ENCODE measurements at regions not wholly inside any gene's neighbourhood (a gene's known extent, or its start where the extent isn't known, plus 50 kb on each side); places are given as distances from the start of the nearest gene placed in this dataset.
"Not testable (repeated sequence)": the region's sequence is repeated elsewhere in the genome, so short reads cannot be mapped to it uniquely, and the experiment has no call there.

DNA sequence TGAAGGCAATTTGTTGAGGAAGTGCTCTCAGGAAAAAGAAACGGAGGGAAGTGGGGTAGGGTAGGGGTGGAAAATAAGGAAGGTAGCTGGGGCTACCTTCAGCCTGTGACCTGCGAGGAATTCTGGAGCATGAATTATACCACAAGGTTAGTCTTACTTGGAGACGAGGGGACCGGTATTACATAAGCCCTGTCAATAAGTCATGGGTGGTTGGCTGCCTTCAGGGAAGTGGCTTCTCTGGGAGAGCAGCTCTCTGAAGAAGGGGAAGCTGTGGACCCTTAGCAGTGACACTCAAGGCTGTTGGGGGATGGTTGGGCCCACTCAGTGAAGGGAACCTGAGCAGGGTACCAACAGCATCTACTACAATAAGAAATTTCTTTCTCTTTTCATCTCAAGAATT, 111.3 kb downstream of the TNFSF18 start:
- H3K27ac Mint-ChIP-seq, result no peak overlapping the region
- no peak for DNase-seq
- H3K4me1 Mint-ChIP-seq, result peaks cover 6% of the 10 kb centered on the region
- H3K9me3 Mint-ChIP-seq, result peaks cover 10% of the 10 kb centered on the region
- peaks cover 1% of the 10 kb centered on the region for H3K36me3 Mint-ChIP-seq
- H3K27me3 Mint-ChIP-seq, result no peaks in the 10 kb centered on the region
- no peak overlapping the region for H3K4me3 Mint-ChIP-seq

DNA sequence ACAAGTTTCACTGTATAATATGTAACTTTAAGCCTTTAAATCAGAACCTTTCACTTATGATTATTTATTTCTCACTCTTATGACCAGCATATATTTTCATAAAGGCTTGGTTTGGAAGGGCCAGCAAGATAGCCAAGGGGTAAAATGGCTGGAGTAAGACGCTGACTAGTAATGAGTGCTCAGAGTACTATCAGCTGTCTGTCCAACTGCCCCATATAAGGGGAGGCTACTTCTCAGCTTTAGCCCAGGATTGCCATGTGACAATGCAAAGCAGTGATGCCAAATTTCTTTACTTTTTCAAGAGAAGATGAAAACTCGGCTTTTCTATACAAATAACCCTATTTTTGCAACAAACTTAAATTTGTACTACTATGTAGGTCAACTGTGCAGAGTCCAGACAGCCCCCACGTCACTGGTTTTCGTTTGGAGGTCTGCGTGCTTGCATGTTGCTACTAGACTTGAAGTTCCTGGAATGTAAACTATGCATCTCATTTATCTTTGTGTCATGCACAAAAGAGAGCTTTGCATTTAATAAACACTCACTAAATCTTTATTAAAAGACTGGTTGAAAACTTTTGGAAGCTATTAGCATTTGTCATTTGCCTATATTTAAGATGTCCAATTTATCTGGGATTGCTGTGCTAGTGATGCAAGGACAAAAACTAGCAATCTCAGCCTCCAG, 110.4 kb downstream of the TNFSF18 start:
- no peaks in the 10 kb centered on the region for H3K36me3 Mint-ChIP-seq
- H3K27me3 Mint-ChIP-seq, result no peaks in the 10 kb centered on the region
- H3K27ac Mint-ChIP-seq, result no peak overlapping the region
- DNase-seq, result no peak
- H3K4me1 Mint-ChIP-seq, result no peaks in the 10 kb centered on the region
- H3K9me3 Mint-ChIP-seq, result peaks cover 10% of the 10 kb centered on the region
- H3K4me3 Mint-ChIP-seq, result no peak overlapping the region

DNA sequence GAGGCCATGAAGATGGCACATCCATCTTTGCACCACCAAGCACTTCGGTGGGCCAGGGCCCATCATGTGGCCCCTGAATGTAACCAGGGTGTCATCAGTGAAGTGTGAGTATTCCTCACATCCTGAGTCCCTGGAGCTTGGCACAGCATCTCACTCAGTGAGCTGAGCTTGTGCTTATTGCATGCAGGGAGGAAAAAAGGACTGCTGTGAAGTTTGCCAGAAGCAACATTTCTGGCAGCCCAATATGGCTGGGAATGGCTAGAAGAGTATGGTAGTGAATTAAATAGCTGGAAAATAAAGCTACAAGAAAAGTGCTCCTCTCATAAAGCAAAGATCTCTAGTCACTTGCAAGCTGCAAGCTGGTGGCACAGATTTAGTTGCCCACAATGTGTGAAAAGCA, 109.3 kb downstream of the TNFSF18 start:
- H3K27ac Mint-ChIP-seq, result no peak overlapping the region
- peaks cover 3% of the 10 kb centered on the region for H3K4me1 Mint-ChIP-seq
- no peaks in the 10 kb centered on the region for H3K36me3 Mint-ChIP-seq
- peaks cover 10% of the 10 kb centered on the region for H3K9me3 Mint-ChIP-seq
- no peak for DNase-seq
- no peak overlapping the region for H3K4me3 Mint-ChIP-seq
- peaks cover 3% of the 10 kb centered on the region for H3K27me3 Mint-ChIP-seq

DNA sequence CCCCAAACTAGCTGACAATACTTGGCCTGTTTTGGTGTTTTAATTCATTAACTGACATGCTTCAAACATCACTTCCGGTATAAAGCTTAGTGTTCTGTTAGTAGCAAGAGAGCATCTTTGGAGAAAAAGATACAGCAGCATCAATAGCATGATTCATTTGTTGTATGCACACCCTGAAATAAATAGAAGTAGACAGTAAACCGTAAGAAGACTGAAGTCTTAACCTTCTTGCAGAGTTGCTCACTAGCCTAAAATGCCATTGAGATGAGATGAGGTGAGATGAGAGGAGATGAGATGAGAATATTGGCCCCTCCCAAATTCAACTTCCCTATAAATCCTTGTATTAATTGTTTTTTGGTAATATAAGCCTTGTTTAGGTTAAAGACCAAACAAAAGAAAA, 108.8 kb downstream of the TNFSF18 start:
- peaks cover 10% of the 10 kb centered on the region for H3K9me3 Mint-ChIP-seq
- peaks cover 3% of the 10 kb centered on the region for H3K27me3 Mint-ChIP-seq
- peaks cover 7% of the 10 kb centered on the region for H3K4me1 Mint-ChIP-seq
- H3K27ac Mint-ChIP-seq, result no peak overlapping the region
- no peak for DNase-seq
- no peaks in the 10 kb centered on the region for H3K36me3 Mint-ChIP-seq
- no peak overlapping the region for H3K4me3 Mint-ChIP-seq

DNA sequence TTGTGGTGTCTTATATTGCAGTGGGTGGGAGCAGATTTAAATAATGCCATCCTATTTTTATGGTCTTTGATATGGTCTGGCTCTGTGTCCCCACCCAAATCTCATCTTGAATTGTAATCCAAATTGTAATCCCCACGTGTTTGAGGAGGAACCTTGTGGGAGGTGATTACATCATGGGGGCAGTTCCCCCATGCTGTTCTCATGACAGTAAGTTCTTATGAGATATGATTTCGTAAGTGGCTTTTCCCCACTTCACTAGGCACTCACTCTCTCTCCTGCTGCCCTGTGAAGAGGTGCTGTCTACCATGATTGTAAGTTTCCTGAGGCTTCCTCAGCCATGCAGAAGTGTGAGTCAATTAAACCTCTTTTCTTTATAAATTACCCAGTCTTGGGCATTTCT, 107.6 kb downstream of the TNFSF18 start:
- not testable (repeated sequence) for H3K4me3 Mint-ChIP-seq, H3K36me3 Mint-ChIP-seq, H3K27ac Mint-ChIP-seq, DNase-seq, H3K9me3 Mint-ChIP-seq, H3K27me3 Mint-ChIP-seq
- H3K4me1 Mint-ChIP-seq, result peaks cover 13% of the 10 kb centered on the region

DNA sequence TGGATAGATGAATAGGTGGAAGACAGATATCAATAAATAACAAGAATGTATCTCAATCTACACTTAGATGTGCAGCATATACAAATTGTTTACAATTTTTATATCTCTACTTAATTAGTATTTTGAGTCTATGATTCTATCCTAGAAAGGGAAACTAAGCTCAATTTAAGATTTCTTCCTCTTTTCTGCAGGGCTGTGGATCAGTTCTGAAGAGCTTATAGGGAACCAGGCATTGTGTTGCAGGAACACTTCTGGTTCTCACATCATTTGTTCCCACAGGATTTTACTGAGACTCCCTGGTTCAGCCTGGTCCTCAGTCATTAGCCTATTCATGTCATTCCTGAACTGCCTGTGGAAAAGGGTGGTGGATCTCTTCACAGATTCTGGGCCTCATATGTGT, 105.8 kb downstream of the TNFSF18 start:
- DNase-seq, result no peak
- Mint-ChIP-seq H3K36me3 (no peaks in the 10 kb centered on the region), H3K4me3 (no peak overlapping the region), H3K27ac (no peak overlapping the region), H3K27me3 (peaks cover 3% of the 10 kb centered on the region), H3K4me1 (peaks cover 17% of the 10 kb centered on the region), H3K9me3 (peaks cover 10% of the 10 kb centered on the region)

GRCh38 chr1:172946814-172947507, 103.8 kb downstream of the TNFSF18 start:
- Mint-ChIP-seq H3K27ac (peak overlapping the region; percentile 47), H3K4me3 (no peak overlapping the region)
- no peak for DNase-seq

GRCh38 chr1:172948457-172948856, 102.3 kb downstream of the TNFSF18 start:
- no peak overlapping the region for H3K27ac Mint-ChIP-seq
- no peak overlapping the region for H3K4me3 Mint-ChIP-seq
- peaks cover 3% of the 10 kb centered on the region for H3K27me3 Mint-ChIP-seq
- H3K9me3 Mint-ChIP-seq, result peaks cover 2% of the 10 kb centered on the region
- H3K4me1 Mint-ChIP-seq, result peaks cover 32% of the 10 kb centered on the region
- no peaks in the 10 kb centered on the region for H3K36me3 Mint-ChIP-seq
- peak; percentile 16 for DNase-seq

More at GRCh38 chr1:172946814-172947507, 103.8 kb downstream of the TNFSF18 start:
- Mint-ChIP-seq H3K27me3 (peaks cover 3% of the 10 kb centered on the region), H3K4me1 (peaks cover 25% of the 10 kb centered on the region), H3K9me3 (peaks cover 8% of the 10 kb centered on the region), H3K36me3 (no peaks in the 10 kb centered on the region)

- Mint-ChIP-seq H3K27ac (no peak overlapping the region), H3K9me3 (no peaks in the 10 kb centered on the region), H3K4me1 (peaks cover 32% of the 10 kb centered on the region), H3K36me3 (no peaks in the 10 kb centered on the region), H3K4me3 (no peak overlapping the region), H3K27me3 (peaks cover 3% of the 10 kb centered on the region)
- no peak for DNase-seq
Observed at GRCh38 chr1:172949096-172949495, 101.6 kb downstream of the TNFSF18 start.

GRCh38 chr1:172950528-172950927, 100.2 kb downstream of the TNFSF18 start:
- no peaks in the 10 kb centered on the region for H3K9me3 Mint-ChIP-seq
- H3K27me3 Mint-ChIP-seq, result peaks cover 3% of the 10 kb centered on the region
- no peaks in the 10 kb centered on the region for H3K36me3 Mint-ChIP-seq
- H3K27ac Mint-ChIP-seq, result no peak overlapping the region
- H3K4me1 Mint-ChIP-seq, result peaks cover 36% of the 10 kb centered on the region
- H3K4me3 Mint-ChIP-seq, result no peak overlapping the region
- no peak for DNase-seq

DNA sequence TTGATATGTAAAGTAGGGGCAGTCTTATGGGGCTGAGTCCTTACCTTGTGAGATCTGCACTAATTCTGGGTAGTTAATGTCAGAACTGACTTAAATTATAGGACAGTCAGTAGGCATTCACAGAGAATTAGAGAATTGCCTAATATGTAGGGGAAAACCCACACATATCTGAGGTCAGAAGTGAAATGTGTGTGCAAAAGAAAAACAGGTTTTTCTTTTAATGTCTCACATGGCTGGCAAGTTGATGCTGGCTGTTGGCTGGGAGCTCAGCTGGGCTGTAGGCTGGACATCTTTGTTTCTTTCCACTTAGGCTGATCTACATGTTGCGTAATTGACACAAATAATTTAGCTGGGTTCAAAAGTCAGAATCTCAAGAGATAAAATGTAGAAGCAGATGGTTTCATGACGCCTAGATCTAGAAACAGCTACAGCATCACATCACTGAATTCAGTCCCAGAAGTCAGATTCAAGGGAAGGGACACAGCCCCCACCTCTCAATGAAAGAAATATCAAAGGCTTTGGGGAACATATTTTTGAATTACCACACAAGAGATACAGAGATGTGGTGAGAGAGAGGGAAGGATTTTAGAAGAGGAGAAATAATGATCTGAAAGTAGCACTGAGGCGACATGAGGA, 98.9 kb downstream of the TNFSF18 start:
- no peaks in the 10 kb centered on the region for H3K36me3 Mint-ChIP-seq

DNA sequence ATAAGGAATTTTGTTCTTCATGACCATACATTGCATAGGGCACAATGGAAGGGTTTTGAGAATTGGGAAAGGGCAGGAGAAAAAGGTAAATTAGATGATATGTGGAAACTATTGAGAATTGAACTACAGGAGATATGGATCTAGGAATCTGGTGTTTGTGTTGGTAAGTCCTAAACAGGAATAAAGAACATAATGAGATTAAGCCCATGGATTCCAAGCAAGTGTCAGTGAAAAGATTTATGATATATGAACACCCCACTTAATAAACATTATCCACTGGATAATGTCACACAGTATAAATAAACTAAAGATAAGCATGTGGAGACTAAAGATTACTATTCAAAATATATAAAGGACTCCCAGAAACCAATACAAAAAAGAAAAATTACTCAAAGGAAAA, 98.2 kb downstream of the TNFSF18 start:
- no peaks in the 10 kb centered on the region for H3K27me3 Mint-ChIP-seq

More for the DNA sequence above, 98.9 kb downstream of the TNFSF18 start:
- Mint-ChIP-seq H3K27ac (no peak overlapping the region), H3K27me3 (no peaks in the 10 kb centered on the region), H3K9me3 (no peaks in the 10 kb centered on the region), H3K4me1 (peaks cover 30% of the 10 kb centered on the region), H3K4me3 (no peak overlapping the region)
- DNase-seq, result no peak

DNA sequence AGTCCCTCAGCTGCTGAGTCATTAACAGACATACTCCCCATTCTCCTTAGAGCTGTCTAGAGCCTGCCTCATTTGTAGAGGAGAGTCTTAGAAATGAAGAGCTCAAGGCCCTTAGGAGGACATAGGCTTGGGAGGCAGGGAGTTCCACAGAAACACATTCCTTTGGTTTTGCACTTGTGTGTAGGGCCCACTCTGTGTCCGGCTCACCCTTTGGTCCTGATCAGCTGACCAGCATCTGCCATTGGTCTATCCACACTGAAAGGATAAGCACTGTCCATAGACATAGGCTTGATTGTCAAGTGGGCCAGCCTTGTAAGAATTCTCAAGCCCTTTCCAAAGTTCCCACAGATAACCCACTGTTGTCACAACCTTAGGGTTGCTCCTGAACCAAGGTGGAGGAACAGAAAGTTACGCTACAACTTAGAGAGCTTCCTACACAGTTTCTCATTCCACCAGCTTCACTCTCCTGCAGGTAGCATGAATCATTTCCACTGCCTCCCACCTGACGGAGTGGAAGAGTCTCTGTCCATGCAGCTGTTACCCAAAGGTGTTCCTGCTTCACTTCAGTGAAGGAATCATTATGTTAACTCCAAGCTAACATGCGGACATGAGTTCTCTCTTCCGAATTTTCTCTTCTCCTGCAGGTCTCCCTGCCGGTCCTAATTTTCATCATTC, 96.1 kb downstream of the TNFSF18 start:
- no peak overlapping the region for H3K27ac Mint-ChIP-seq
- H3K9me3 Mint-ChIP-seq, result no peaks in the 10 kb centered on the region
- DNase-seq, result no peak
- H3K36me3 Mint-ChIP-seq, result no peaks in the 10 kb centered on the region
- H3K4me1 Mint-ChIP-seq, result peaks cover 23% of the 10 kb centered on the region
- H3K27me3 Mint-ChIP-seq, result no peaks in the 10 kb centered on the region
- no peak overlapping the region for H3K4me3 Mint-ChIP-seq

More for the DNA sequence above, 98.2 kb downstream of the TNFSF18 start:
- Mint-ChIP-seq H3K4me1 (peaks cover 23% of the 10 kb centered on the region), H3K4me3 (no peak overlapping the region), H3K9me3 (no peaks in the 10 kb centered on the region), H3K27ac (no peak overlapping the region), H3K36me3 (no peaks in the 10 kb centered on the region)
- no peak for DNase-seq

GRCh38 chr1:172955161-172955815, 95.5 kb downstream of the TNFSF18 start:
- Mint-ChIP-seq H3K4me1 (peaks cover 23% of the 10 kb centered on the region), H3K4me3 (no peak overlapping the region), H3K9me3 (no peaks in the 10 kb centered on the region), H3K36me3 (no peaks in the 10 kb centered on the region), H3K27me3 (no peaks in the 10 kb centered on the region), H3K27ac (no peak overlapping the region)
- DNase-seq, result no peak

DNA sequence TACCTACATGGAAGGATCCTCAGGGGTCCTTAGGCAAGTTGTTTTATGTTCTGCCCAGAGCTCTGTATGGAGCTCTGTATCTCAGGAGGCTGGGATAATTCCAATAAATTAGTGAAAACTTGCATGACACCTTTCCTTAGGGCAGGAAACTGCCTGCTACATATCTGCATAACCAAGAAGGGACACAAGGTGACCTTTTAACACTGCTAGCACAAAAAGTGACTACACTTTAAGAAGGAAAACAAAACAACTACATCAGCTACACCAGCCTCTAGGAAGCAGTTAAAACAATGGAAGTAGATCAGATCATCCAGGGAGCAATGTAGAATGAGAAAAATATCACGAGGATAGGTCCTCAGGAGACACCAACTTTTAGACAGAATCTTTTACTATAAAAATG, 93.9 kb downstream of the TNFSF18 start:
- Mint-ChIP-seq H3K27ac (no peak overlapping the region), H3K27me3 (no peaks in the 10 kb centered on the region)

More for the DNA sequence above, 93.9 kb downstream of the TNFSF18 start:
- Mint-ChIP-seq H3K4me1 (peaks cover 16% of the 10 kb centered on the region), H3K9me3 (no peaks in the 10 kb centered on the region), H3K4me3 (no peak overlapping the region), H3K36me3 (no peaks in the 10 kb centered on the region)
- no peak for DNase-seq

Data from activated naive CD8-positive, alpha-beta T cell treated with anti-CD3 and anti-CD28 coated beads for 36 hours (primary cell).